COLO829 (cell line): ENCODE measurements at regions not wholly inside any gene's neighbourhood (a gene's known extent, or its start where the extent isn't known, plus 50 kb on each side); places are given as distances from the start of the nearest gene placed in this dataset.
"Not testable (repeated sequence)": the region's sequence is repeated elsewhere in the genome, so short reads cannot be mapped to it uniquely, and the experiment has no call there.

Experiments
- DNase-seq: peaks from one replicate; pipeline ENCODE4 v3.0.0; 2012; ENCODE audit warnings: low spot score

DNA sequence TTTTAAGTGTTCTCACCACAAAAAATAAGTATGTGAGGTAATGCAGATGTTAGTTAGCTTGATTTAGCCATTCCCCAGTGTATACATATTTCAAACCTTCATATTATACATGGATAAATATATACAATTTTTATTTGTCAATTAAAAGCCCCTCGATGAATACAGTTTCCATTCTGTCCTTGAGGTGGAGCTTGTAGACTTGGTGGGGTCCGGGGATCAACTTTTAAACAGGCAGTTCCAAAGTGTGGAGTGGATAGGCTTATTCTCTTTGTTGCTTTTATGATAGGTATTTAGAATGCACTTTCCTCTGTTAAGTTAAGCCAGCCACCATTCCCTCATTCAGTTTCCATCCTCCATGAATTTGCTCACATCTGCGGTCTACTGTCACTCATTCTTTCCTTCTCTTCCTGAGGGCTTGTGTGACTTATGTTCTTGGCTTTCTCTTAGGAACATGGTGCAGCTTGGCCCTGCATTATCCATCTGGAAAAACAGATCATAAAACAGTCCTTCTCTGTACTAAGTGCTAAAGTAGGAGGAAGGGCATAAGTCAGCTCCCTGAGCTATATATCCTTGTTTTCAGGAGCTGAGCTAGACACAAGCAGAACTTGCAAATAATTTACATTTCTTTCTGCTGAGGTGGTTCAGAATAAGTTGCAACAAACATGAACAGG is 149.1 kb downstream of the NFKBIZ start:
- no peak for DNase-seq

DNA sequence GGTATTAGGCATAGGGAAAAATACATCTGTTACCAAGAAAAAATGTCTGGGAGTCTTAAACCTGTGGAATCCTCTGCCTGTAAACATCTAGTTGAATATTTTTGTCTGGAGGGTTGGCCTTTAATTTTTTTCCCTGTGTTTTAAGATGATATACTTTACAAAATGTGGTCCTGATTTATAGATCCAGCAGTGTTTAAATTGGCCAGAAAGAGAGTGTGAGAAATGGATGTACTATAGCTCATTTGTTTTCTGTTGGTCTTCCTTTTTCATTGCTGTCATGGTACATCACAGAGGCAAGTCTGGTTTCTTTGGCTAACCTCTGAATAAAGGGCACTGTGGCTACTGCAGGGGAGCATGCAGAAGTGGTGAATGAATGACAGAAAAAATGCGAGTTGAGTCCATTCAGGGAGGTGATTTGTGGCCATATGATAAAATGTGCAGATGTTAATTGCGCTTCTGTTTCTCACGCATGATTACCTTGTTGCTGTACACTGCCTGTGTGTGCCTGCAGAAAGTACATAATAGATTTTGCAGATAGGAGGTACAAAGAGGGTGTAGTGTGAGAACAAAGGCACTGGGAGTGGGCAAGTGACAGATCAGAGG is 150.0 kb downstream of the NFKBIZ start:
- DNase-seq: no peak

DNA sequence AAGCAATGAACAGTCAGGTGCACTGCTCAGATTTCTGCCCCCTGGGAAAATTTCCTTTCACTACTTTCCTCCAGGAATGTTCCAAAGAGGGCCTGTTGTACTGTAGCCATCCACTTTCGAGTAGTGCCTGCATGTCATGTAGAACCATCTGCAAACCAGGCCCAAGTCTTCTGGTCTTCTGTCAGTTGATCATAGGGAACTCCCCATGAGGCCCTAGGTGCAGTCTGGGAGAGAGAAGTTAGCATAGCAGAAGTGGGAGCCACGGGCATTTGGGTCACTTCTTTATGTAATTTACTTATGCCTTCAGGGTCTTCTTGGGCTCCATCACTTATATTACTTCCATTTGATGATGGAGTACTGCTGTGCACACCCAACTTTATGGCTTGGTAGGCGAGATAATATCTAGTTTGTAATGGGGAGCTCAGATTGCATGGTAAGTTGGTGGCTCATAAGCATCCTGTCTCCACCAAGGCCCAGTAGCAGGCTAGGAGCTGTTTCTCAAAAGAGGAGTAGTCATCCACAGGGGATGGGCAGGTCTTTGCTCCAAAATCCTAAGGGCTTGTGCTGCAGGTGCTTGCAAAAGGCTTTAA is 151.4 kb downstream of the NFKBIZ start:
- DNase-seq: no peak

DNA sequence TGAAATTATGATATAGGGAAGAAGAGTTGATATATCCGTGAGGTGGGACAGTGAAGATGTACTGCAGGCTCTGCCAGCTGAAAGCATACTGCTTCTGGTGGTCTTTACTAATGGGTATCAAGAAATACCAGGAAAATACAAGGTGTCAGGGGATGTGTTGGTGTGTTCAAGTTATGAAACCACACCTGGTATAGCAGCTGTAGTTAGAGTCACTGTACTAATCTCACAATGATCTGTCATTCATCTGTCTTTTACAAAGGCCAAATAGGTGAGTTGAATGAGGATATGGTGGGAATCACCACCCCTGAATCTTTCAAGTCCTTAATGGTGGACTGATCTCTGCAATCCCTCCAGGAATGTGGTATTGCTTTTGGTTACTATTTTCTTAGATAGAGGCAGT is 152.7 kb downstream of the NFKBIZ start:
- no peak for DNase-seq

DNA sequence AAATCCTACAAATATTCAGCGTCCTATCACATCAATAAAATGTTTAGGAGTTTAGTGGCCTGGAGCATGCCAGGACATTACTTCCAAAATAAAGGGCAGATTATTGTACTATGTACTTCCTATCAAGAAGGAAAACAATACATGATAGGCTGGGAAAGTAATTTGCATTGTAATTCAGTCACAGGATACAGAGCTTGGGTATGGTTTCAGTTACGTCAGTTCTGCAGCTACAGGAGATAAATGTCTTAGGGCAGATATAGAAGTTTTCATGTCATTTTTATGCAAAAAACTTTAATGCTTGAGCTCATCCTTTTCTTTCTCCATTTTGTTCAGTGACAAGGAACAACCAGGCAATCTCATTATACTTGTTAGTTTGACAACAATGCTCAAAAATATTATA is 155.2 kb downstream of the NFKBIZ start:
- no peak for DNase-seq

DNA sequence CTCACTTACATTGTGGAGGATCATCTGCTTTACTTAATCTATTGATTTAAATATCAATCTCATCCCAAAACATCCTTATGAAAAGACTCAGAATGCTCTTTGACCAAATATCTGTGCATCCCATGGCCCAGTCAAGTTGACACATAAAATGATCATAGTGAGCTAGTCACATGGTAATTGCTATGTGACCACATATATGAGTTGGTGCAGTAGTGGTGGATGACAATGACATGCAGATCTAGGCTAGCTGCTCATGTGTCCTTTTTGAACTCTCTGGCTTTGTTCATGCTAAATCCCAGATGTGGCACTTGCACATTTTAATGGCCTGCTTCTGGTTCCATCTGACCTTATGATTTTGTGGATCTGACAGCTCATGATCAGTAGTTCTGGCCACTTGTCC is 156.2 kb downstream of the NFKBIZ start:
- no peak for DNase-seq

DNA sequence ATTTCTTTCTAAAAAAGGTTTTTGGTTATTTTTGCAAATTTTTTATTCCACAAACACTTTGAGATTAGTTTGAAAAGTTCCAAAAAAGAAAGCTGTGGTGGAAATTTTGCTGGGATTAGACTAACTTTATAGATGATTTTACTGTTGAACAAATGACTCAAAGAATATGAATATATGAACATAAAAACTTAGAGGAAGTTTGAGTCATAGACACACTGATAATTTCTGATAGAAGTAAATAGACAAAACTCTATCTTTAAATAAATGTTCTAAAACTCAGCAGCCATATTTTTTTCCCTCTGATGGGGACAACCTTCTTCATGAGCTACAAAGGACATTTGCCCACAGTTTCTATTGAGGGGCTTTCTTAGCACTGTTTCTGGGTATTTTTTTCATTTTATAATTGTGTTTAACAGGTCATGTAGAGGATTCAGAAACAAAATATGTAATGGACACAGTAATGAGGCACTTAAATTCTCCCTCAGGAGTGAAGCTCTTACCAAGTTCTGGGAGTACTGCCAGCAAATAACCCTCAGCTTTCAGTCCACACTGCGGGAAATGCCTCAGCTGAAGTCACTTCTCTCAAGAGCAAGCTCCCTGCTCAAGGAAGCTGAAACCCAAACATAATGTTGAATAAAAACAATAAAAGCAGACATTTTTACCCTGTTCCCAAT is 157.6 kb downstream of the NFKBIZ start:
- DNase-seq: peak; percentile 35

DNA sequence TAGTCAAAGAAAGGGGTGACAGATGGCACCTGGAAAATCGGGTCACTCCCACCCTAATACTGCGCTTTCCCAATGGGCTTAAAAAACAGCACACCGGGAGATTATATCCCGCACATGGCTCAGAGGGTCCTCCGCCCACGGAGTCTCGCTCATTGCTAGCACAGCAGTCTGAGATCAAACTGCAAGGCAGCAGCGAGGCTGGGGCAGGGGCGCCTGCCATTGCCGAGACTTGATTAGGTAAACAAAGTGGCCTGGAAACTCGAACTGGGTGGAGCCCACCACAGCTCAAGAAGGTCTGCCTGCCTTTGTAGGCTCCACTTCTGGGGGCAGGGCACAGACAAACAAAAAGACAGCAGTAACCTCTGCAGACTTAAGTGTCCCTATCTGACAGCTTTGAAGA is 159.1 kb downstream of the NFKBIZ start:
- DNase-seq: not testable (repeated sequence)

DNA sequence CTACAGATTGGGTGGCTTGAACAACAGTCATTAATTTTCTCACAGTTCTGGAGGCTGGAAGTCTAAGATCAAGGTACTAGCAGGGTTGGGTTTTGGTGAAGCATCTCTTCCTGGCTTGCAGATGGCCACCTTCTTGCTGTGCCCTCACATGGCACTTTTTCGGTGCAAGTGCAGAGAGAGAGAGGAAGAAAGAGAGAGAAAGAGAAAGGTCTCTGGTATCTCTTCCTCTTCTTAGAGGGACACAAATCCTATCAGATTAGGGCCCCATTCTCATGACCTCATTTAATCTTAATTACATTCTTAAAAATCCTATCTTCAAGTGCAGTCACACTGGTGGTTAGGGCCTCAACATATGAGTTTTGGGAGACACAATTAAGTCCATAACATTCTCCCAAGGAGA is 167.1 kb downstream of the NFKBIZ start:
- no peak for DNase-seq

DNA sequence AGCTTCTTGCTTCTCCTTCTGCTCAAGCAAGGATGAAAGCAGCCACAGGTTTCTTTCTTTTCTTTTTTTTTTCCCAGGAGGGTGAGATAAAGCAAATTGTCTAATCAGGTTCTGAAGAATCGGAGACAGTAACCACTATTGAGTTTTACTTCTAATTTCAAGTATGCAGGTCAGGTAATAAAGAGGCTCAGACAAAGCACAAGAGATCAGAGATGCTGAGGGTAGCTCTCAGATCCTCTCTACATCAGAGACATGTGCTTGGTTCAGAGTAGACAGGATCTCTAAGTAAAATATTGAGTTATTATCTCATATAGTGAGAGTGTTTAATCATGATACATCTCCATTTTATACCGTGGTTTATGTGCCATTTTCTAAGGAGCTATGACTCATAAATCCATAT is 168.5 kb downstream of the NFKBIZ start:
- no peak for DNase-seq

DNA sequence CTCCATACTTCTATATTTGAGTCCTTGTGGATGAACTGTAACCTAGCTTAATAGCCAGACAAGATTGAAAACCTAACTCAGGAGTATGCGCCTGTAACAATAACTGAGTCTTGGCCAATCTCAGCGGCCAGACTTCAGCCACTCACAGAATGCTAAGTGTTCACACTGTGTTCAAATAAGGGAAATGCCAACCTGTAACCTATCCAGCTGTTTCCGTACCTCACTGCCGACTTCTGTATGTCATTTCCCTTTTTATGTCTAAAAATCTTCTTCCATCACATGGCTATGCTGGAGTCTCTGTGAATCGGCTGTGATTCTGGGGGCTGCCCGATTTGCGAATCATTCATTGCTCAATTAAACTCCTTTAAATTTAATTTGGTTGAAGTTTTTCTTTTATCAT is 169.2 kb downstream of the NFKBIZ start:
- no peak for DNase-seq

DNA sequence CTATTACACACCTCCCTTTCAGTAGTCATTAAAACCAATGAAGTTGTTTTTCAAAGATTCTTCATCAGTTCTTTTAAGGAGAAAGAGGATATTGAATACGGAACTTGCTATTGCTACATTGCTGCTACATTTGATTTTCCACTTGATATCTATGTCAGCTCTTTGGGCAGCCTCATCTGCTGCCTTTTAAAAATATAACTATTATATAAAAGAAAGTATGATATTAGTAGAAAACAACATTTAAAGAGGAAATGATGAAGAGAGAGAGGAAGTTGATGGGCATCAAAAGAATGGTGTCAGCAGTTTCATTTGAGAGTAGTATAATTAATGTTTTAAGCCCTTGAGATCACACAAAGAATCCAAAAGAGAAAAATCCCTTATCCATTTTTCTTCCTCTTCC is 171.4 kb downstream of the NFKBIZ start:
- no peak for DNase-seq

DNA sequence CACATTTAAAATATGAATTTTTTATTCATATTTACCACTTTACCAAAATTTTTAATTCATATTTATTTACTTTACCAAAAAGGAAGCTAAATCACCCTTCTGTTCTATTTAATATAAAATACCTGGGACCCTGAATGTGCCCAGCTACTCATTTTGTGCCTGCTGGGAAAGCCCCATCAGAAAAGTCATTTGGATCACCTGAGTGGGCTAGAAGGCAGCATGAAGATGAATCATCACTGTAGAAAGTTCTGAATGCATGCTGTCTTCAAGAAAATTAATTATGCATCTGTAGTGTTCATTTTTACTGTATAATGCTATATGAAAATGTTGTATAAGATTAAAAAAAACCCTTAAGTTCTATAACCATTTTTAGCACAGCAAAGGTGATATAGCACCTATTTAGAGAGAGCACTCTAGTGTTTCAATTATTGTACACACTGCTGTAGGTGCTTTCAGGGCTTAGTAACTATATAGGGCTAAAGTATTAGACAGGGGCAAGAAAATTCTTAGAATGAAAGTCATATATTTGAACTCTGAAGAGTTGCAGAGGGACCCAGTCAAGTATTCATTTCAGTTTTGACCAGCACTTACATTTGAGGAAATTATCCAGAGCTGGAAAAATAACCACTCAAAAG is 175.1 kb downstream of the NFKBIZ start:
- DNase-seq: no peak

DNA sequence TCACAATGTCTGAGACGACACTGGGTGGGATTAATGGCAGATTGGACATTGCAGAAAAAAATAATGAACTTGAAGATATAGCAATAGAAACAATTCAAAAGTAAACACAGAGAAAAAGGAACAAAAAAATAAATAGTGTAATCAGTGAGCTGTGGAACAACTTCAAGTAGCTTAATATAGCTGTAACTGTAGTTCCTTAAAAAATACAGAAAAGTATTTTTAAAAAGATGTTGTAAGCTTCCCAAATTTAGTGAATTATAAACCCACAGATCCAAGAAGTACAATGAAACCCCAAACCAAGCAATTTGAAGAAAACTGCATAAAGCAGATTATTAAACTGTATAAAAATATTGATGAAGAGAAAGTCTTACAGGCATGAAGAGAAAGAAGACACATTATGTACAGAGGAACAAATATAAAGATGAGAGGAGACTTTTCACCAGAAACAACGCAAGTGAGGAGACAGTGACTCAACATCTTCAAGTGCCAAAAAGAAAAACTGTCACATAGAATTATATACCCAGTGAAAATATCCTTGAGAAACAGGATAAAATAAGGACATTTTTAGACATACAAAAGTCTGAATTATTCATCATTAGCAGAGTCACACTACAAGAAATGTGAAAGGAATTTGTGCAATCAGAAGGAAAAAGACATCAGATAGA is 176.4 kb downstream of the NFKBIZ start:
- DNase-seq: no peak

DNA sequence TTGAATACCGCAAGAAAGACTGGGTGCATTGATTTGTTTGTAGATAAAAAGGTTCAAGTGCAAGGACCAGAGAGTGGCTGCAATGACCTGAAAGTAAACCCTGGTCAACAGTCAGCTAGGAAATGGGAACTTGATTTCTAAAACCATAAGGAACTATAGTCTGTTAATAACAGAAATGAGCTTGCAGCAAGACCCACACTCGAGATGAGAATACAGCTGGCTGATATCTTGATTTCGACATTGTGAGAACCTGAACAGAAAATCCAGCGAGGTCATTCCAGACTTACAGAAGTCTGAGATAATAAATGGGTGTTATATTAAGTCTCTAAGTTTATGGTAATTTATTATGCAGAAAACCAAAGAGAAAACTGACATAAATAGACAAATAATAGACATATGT is 177.3 kb downstream of the NFKBIZ start:
- DNase-seq: no peak

DNA sequence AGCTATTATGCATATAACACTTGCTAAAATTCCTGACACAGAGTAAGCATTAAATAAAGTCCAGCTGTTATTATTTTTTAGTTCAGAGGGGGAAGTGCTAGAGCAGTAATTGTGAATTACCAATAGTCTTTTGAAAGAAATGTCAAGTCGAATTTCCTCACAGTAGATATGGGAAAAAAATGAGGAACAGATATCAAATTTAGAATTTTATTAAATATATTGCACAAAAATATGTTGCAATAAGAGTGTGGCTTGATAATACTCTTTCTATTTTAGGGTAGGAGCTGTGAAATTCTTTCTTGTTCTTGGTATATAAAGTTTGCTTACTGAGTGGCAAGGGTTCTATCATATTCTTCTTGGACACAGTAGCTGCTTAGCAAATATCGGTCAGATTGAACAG is 181.3 kb downstream of the NFKBIZ start:
- no peak for DNase-seq

DNA sequence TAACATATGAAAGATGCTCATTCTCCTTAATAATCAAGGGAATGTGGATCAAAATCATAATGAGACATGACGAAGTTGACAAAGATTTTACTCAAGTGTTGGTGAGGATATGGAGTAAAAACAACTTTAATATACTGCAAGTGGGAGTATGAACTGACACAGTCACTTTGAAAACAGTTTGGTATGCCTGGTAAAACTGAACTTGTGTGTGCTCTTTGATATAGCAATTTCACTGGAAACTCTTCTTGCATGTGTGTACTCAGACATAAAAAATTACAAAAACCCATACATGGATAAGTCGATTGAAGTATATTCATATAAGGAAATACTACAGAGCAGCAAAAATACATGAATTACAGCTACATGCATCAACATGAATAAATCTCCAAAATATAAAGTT is 182.5 kb downstream of the NFKBIZ start:
- DNase-seq: no peak

DNA sequence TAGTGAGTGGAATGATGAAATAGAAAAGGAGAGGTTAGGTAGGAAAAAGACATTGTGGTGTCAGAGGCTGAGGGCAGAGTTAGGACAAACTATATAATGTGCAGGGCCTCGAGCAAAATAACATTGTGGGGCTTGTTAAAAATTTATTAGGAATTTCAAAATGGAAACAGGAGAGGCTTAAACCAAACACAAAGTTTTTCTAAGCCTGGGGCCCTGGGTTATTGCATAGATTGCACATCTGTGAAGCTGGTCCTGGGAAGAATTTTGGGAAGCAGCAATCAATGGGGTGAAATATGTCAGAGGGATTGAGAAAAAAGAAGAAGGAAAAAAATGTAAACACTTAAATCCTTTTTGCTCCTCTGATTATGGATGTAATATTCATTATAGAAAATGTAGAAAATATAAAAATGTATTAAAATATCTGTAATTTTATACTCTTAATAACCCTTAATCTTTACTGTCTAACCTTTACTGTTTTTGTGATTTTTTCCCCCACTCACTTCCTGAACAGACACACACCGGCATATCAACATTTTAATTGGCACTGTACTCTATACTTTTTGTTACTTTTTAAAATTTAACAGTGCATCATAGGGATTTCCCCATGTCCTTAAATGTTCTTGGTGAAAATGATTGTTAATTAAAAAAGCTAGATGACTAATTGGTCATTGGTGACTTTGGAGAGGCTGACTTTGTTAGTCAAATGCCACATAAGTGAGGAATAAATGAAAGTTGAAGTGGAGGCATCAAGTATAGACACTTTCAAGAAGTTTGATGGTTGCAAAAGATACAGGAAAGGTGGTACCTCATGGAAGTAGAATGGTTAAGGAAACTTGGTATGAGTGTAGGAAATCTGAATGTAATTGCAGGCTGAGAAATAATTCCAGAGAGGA is 183.4 kb downstream of the NFKBIZ start:
- DNase-seq: no peak

DNA sequence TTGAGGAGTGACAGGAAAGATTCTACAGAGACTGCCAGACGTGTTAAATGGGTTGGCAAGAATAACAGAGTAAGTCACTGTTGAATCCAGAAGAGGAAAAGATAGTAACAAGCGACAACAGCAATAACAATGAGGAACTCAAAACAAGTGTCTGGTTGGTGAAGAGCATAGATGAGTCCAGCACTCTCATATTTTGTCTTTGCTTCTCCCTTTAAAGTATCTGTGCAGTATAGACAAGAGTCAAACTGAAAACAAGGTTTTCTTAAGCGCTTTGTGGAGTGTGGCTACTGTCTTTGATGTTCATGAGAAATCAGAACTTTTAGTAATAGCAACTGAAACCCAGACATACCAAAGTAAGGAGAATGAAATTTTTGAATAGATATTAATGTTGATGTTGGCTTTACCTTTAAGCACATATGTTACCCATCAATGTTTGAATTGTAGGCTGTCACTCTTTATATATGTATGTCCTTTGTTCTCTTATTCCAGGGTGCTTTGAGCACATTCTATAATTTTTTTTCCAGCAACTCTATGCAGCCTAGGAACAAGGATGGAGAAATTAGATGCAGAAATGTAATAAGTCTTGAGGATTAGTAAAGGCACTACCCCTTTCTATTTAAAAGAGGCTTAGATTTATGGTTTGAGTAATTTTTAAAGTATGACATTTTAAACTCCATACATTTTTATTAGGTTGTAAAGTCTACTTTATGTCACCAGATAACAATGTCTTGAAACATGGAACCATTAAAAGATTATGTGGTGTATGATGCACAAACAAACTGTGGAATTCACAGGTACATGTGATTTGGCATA is 185.5 kb downstream of the NFKBIZ start:
- DNase-seq: no peak

DNA sequence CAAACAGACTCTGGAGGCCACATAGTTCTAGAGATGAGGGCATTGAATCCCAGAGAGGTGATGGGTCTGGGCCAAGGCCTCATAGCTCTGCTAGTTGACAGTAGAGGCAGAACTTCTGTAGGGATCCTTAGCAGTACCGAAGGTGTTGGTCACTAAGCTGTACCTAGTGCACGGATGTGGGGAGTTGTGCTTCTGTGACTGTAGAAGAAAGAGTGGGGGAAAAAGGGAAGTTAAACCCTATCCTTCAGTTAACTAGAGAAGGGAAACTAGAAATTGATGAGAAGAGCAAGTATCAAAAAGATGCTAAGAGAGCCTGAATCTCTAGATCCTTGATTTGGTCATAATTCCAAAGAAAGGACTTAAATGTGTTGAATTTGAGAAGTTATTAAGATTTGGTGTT is 186.7 kb downstream of the NFKBIZ start:
- DNase-seq: no peak
